Left lung (tissue), 4 donors: ENCODE measurements at regions not wholly inside any gene's neighbourhood (a gene's known extent, or its start where the extent isn't known, plus 50 kb on each side); places are given as distances from the start of the nearest gene placed in this dataset.

Source experiments
- ATAC-seq: fragments of 200-7000 bp; cut with Tn5 transposase; one replicate; pipeline ENCODE4 v1.9.1; 2020; ENCODE audit warnings: moderate library complexity
- DNase-seq, 4 donors: peaks; one replicate each; pipeline ENCODE4 v3.0.0-alpha.2; 2013 to 2020
- H3K27ac ChIP-seq, 2 donors: fragments of 200-600 bp; sonication (generic) in 1 of 2; one replicate each; pipeline versions ENCODE4 v1.5.0 to v1.8.0; 2020 to 2021
- H3K27me3 ChIP-seq, 2 donors: fragments of 200-600 bp; sonication (generic) in 1 of 2; one replicate each; pipeline versions ENCODE4 v1.5.0 to v1.8.0; 2020 to 2021
- H3K36me3 ChIP-seq, 2 donors: fragments of 200-600 bp; sonication (generic) in 1 of 2; one replicate each; pipeline versions ENCODE4 v1.5.0 to v1.8.0; 2020 to 2021
- H3K4me1 ChIP-seq, 2 donors: fragments of 200-600 bp; one replicate each; pipeline ENCODE4 v1.8.0; 2021
- H3K4me3 ChIP-seq, 2 donors: fragments of 200-600 bp; sonication (generic) in 1 of 2; one replicate each; pipeline versions ENCODE4 v1.5.0 to v1.8.0; 2020 to 2021; ENCODE audit warnings: mild to moderate bottlenecking in 1 of 2
- H3K9me3 ChIP-seq, 2 donors: fragments of 200-600 bp; sonication (generic) in 1 of 2; one replicate each; pipeline versions ENCODE4 v1.5.0 to v1.8.0; 2020 to 2021
- intact Hi-C, 2 donors: fragments of 100-400 bp; cut with DNase I; formaldehyde crosslinking; loops; one replicate each; pipeline versions ENCODE4 v1.11.2 to v1.14.2; 2022
- TF ChIP-seq, protein P1 (sequence below), 2 donors: fragments of 200-600 bp; sonication (generic) in 1 of 2; IDR thresholded peaks; one replicate each; pipeline versions ENCODE4 v1.5.0 to v1.8.0; 2021; ENCODE audit warnings: antibody characterized with exemption in 2 of 2
- donor health status: DM: no; HTN: yes; CAD: no.
- donor health status: DM: no; HTN: no; CAD: no.

DNA sequence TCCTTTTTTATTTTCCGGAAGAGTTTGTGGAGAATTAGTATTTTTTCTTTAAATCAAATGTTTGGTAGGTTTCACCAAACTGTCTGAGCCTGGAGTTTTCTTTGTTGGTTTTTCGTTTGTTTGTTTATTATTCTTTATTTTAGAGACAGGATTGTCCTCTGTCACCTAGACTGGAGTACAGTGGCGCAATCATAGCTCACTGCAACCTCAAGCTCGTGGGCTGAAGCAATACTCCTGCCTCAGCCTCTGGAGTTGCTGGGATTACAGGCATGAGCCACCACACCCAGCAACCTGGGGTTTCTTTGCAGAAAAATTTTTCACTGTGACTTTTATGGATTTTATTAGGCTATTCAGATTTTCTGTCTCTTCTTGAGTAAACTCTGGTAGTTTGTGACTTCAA, 120.2 kb upstream of the LOC128125822 start:
- Histone ChIP-seq H3K27me3 (no peaks in the 10 kb centered on the region), H3K9me3 (no peaks in the 10 kb centered on the region), H3K36me3 (no peaks in the 10 kb centered on the region), H3K4me1 (no peaks in the 10 kb centered on the region), H3K4me3 (no peak overlapping the region), H3K27ac (no peak overlapping the region)
- intact Hi-C loops = no loop called here
- TF ChIP-seq, protein P1, sequence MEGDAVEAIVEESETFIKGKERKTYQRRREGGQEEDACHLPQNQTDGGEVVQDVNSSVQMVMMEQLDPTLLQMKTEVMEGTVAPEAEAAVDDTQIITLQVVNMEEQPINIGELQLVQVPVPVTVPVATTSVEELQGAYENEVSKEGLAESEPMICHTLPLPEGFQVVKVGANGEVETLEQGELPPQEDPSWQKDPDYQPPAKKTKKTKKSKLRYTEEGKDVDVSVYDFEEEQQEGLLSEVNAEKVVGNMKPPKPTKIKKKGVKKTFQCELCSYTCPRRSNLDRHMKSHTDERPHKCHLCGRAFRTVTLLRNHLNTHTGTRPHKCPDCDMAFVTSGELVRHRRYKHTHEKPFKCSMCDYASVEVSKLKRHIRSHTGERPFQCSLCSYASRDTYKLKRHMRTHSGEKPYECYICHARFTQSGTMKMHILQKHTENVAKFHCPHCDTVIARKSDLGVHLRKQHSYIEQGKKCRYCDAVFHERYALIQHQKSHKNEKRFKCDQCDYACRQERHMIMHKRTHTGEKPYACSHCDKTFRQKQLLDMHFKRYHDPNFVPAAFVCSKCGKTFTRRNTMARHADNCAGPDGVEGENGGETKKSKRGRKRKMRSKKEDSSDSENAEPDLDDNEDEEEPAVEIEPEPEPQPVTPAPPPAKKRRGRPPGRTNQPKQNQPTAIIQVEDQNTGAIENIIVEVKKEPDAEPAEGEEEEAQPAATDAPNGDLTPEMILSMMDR (IDR thresholded peaks at IDR 0.05) = no peak
- DNase-seq = no peak
- peak; percentile 74 for ATAC-seq

DNA sequence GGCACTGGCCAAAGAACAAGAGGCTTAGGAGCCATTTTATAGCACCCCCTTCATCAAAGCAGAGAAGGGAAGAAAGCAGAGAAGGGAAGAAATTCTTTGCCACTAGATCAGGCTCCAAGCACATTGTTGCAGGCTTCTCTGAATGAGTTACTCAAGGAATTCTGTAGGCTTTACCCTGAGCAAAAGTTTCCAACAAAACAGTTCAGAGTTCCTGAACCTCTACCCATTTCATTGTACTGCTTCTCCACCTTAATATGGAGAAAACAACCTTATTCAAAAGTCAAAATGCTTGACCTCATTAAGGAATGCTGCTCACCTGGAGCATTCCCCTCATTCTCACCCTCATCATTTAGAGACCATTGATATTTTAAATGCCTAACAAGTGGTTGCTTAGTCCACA, 115.5 kb upstream of the LOC128125822 start:
- peak; percentile 5 for ATAC-seq
- no peaks in the 10 kb centered on the region for H3K4me1 ChIP-seq
- H3K27me3 ChIP-seq = no peaks in the 10 kb centered on the region
- H3K4me3 ChIP-seq = no peak overlapping the region
- TF ChIP-seq, protein P1 (IDR thresholded peaks at IDR 0.05) = no peak
- no peak overlapping the region for H3K27ac ChIP-seq
- no peaks in the 10 kb centered on the region for H3K9me3 ChIP-seq
- intact Hi-C loops = no loop called here
- no peaks in the 10 kb centered on the region for H3K36me3 ChIP-seq
- DNase-seq = no peak

DNA sequence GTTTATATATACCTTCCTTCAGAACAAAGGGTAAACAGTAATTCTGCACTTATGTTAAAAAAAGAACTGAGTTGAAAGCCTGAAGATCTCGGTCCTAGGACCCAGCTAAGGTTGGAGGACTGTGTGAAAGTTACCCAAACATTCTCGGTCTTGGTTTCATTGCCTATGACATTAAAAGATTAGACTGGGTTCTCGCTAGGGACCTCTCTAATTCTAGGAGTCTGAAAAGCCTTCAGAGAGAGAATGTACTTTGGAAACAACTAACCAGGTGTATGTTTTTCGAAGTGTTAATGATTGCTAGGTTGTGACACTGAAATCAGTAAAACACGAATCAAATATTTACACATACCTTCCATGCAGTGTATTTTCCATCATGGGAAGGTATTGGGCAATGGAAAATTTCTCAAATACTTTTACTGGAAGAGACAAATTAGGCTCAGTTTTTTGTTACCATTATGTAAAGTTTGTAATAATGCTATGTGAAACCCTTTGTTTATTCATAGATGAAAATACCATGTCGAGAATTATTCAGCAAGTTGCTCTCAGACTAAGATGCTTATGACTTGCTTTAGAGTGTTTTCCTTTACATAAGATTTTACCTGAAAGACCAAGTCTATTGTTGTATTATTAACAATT, 113.7 kb upstream of the LOC128125822 start:
- Histone ChIP-seq H3K4me3 (no peak overlapping the region), H3K27me3 (no peaks in the 10 kb centered on the region), H3K4me1 (no peaks in the 10 kb centered on the region), H3K9me3 (no peaks in the 10 kb centered on the region), H3K36me3 (no peaks in the 10 kb centered on the region), H3K27ac (peak overlapping the region; percentile 53 to 75)
- TF ChIP-seq, protein P1 (IDR thresholded peaks at IDR 0.05) = no peak
- intact Hi-C loops = no loop called here
- DNase-seq = peak in 2 of 4 donors; percentile 24 to 56
- ATAC-seq = peak; percentile 90

DNA sequence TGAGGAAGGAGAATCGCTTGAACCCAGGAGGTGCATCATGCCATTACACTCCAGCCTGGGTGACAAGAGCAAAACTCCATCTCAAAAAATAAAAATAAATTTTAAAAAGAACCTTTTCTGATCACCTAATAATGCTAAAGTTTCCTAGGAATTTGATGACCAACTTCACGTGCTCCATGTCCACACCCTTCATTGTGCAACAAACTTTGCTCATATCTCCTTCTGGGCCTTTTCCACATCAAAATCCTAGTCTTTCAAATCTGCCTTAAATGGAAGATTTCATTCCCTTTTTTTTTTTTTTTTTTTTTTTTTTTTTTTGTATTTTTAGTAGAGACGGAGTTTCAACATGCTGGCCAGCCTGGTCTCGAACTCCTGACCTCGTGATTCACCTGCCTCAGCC, 112.5 kb upstream of the LOC128125822 start:
- H3K27me3 ChIP-seq = no peaks in the 10 kb centered on the region
- H3K4me3 ChIP-seq = no peak overlapping the region
- intact Hi-C loops = no loop called here
- H3K36me3 ChIP-seq = no peaks in the 10 kb centered on the region
- H3K27ac ChIP-seq = no peak overlapping the region
- TF ChIP-seq, protein P1 (IDR thresholded peaks at IDR 0.05) = no peak
- H3K9me3 ChIP-seq = no peaks in the 10 kb centered on the region
- ATAC-seq = no peak
- no peak for DNase-seq
- no peaks in the 10 kb centered on the region for H3K4me1 ChIP-seq

DNA sequence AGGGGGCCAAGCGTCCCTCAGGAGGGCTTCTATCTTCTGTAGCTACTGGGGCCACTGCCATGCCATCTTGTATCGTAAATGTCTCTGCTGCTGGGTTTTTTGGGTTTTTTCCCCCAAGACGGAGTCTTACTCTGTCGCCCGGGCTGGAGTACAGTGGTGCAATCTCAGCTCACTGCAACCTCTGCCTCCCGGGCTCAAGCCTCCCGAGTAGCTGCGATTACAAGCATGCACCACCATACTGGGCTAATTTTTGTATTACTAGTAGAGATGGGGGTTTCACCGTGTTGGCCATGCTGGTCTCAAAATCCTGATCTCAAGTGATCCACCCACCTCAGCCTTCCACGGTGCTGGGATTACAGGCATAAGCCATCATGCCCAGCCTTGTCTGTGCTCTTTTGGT, 111.3 kb upstream of the LOC128125822 start:
- Histone ChIP-seq H3K4me1 (no peaks in the 10 kb centered on the region), H3K27me3 (no peaks in the 10 kb centered on the region), H3K4me3 (no peak overlapping the region), H3K36me3 (no peaks in the 10 kb centered on the region), H3K27ac (no peak overlapping the region), H3K9me3 (no peaks in the 10 kb centered on the region)
- TF ChIP-seq, protein P1 (IDR thresholded peaks at IDR 0.05) = no peak
- DNase-seq (no peak), ATAC-seq (no peak)
- intact Hi-C loops = no loop called here
